Small intestine (tissue), 7 donors: ENCODE measurements at regions not wholly inside any gene's neighbourhood (a gene's known extent, or its start where the extent isn't known, plus 50 kb on each side); places are given as distances from the start of the nearest gene placed in this dataset.
"Not testable (repeated sequence)": the region's sequence is repeated elsewhere in the genome, so short reads cannot be mapped to it uniquely, and the experiment has no call there.

Source experiments
- DNase-seq, 2 donors: peaks; one replicate each; pipeline versions ENCODE4 v3.0.0 to v3.0.0-alpha.2; 2013
- FAIRE-seq: peaks from 2 replicates; lab custom pipeline; 2012; peaks lifted over from hg19 to GRCh38; lab: Jason Lieb, UNC
- H3K27ac ChIP-seq, 3 donors: one replicate each; pipeline ENCODE4 v1.5.1; 2013; ENCODE audit warnings: low read length in 2 of 3, mild to moderate bottlenecking in 2 of 3, control low read depth in 1 of 3, inconsistent platforms in 1 of 3, low read depth in 1 of 3, moderate library complexity in 1 of 3
- H3K27me3 ChIP-seq, 3 donors: one replicate each; pipeline ENCODE4 v1.6.1; 2013; ENCODE audit warnings: low read length in 3 of 3, inconsistent platforms in 1 of 3; ENCODE audit not compliant: control insufficient read depth in 3 of 3, insufficient read depth in 3 of 3
- H3K36me3 ChIP-seq, 3 donors: one replicate each; pipeline ENCODE4 v1.6.1; 2013; ENCODE audit warnings: low read length in 3 of 3, inconsistent platforms in 1 of 3, low read depth in 1 of 3, mild to moderate bottlenecking in 1 of 3, moderate library complexity in 1 of 3; ENCODE audit not compliant: control insufficient read depth in 3 of 3, insufficient read depth in 2 of 3
- H3K4me1 ChIP-seq, 3 donors: one replicate each; pipeline ENCODE4 v1.6.1; 2013; ENCODE audit warnings: low read length in 2 of 3, inconsistent platforms in 1 of 3, low read depth in 1 of 3, mild to moderate bottlenecking in 1 of 3, moderate library complexity in 1 of 3; ENCODE audit not compliant: control insufficient read depth in 3 of 3, insufficient read depth in 2 of 3
- H3K4me3 ChIP-seq, 3 donors: one replicate each; pipeline ENCODE4 v1.5.1; 2013; ENCODE audit warnings: low read length in 3 of 3, control low read depth in 1 of 3, inconsistent platforms in 1 of 3, low read depth in 1 of 3, mild to moderate bottlenecking in 1 of 3, moderate library complexity in 1 of 3
- H3K9me3 ChIP-seq, 2 donors: one replicate each; pipeline ENCODE4 v1.6.1; 2013; ENCODE audit warnings: low read depth in 1 of 2, low read length in 1 of 2; ENCODE audit not compliant: control insufficient read depth in 2 of 2, insufficient read depth in 1 of 2
- WGBS, 3 donors: extraction: QIAGEN DNeasy Blood & Tissue Kit; methylation state at CpG; one replicate each; pipeline ENCODE4 v1.1.7; 2013; 5-methylcytosine and 5-hydroxymethylcytosine counted together
- donor health status: healthy with polysubstance abuse.
- donor health status: control.
- donor health status: control.
- donor health status: Bipolar disorder and iron deficiency.
- donor health status: healthy.

- Histone ChIP-seq H3K27ac (no peak overlapping the region), H3K4me1 (no peaks in the 10 kb centered on the region), H3K4me3 (no peak overlapping the region), H3K9me3 (no peaks in the 10 kb centered on the region), H3K36me3 (no peaks in the 10 kb centered on the region), H3K27me3 (no peaks in the 10 kb centered on the region)
- no peak for DNase-seq
- no peak for FAIRE-seq
- 81 to 87% (median 85%) methylated on average over 5 of the region's 5 CpGs for WGBS, 3 donors
These were observed 225.9 kb downstream of the OXSM start for GRCh38 chr3:26015752-26016151.

- no peak for DNase-seq
- Histone ChIP-seq H3K9me3 (no peaks in the 10 kb centered on the region), H3K36me3 (no peaks in the 10 kb centered on the region), H3K4me3 (no peak overlapping the region), H3K4me1 (no peaks in the 10 kb centered on the region), H3K27me3 (no peaks in the 10 kb centered on the region), H3K27ac (no peak overlapping the region)
- FAIRE-seq: no peak
- WGBS, 3 donors: 79 to 88% (median 87%) methylated on average over 1 of the region's 1 CpG
These were observed 229.0 kb downstream of the OXSM start for GRCh38 chr3:26018889-26019288.

- DNase-seq, H3K4me1 ChIP-seq, H3K27ac ChIP-seq, FAIRE-seq, H3K27me3 ChIP-seq, H3K9me3 ChIP-seq, H3K4me3 ChIP-seq, H3K36me3 ChIP-seq: not testable (repeated sequence)
- WGBS, 3 donors: 79 to 84% (median 82%) methylated on average over 3 of the region's 3 CpGs
These were observed 234.3 kb downstream of the OXSM start for GRCh38 chr3:26024206-26024605.

- 79 to 84% (median 82%) methylated on average over 2 of the region's 2 CpGs for WGBS, 3 donors
- peaks cover 0 to 7% of the 10 kb centered on the region in 2 donors for H3K9me3 ChIP-seq
- H3K27me3 ChIP-seq: no peaks in the 10 kb centered on the region
- no peak for DNase-seq
- H3K4me3 ChIP-seq: no peak overlapping the region
- no peaks in the 10 kb centered on the region for H3K4me1 ChIP-seq
- FAIRE-seq: no peak
- H3K27ac ChIP-seq: no peak overlapping the region
- H3K36me3 ChIP-seq: no peaks in the 10 kb centered on the region
These were observed 239.4 kb downstream of the OXSM start for GRCh38 chr3:26029321-26029720.

GRCh38 chr3:26042126-26042525 lies 252.2 kb downstream of the OXSM start:
- DNase-seq, H3K27ac ChIP-seq, H3K9me3 ChIP-seq, H3K36me3 ChIP-seq, FAIRE-seq, H3K4me3 ChIP-seq, H3K4me1 ChIP-seq, H3K27me3 ChIP-seq: not testable (repeated sequence)
- WGBS, 3 donors: 80 to 88% (median 86%) methylated on average over 11 to 12 of the region's 12 CpGs

GRCh38 chr3:26049951-26050350 lies 260.1 kb downstream of the OXSM start:
- H3K27ac ChIP-seq: no peak overlapping the region
- WGBS, 3 donors: 50 to 62% (median 56%) methylated on average over 1 of the region's 1 CpG
- no peaks in the 10 kb centered on the region for H3K4me1 ChIP-seq
- H3K9me3 ChIP-seq: no peaks in the 10 kb centered on the region
- H3K4me3 ChIP-seq: no peak overlapping the region
- FAIRE-seq: no peak
- no peaks in the 10 kb centered on the region for H3K36me3 ChIP-seq
- no peak for DNase-seq
- H3K27me3 ChIP-seq: no peaks in the 10 kb centered on the region

GRCh38 chr3:26050776-26051175 lies 260.9 kb downstream of the OXSM start:
- Histone ChIP-seq H3K36me3 (no peaks in the 10 kb centered on the region), H3K27ac (no peak overlapping the region)

GRCh38 chr3:26058901-26059321 lies 269.0 kb downstream of the OXSM start:
- FAIRE-seq (no peak), DNase-seq (no peak)
- Histone ChIP-seq H3K9me3 (no peaks in the 10 kb centered on the region), H3K27ac (no peak overlapping the region), H3K4me3 (no peak overlapping the region), H3K4me1 (no peaks in the 10 kb centered on the region), H3K27me3 (no peaks in the 10 kb centered on the region), H3K36me3 (no peaks in the 10 kb centered on the region)
- 42 to 58% (median 43%) methylated on average over 4 of the region's 4 CpGs for WGBS, 3 donors

More at GRCh38 chr3:26050776-26051175, 260.9 kb downstream of the OXSM start:
- no peaks in the 10 kb centered on the region for H3K27me3 ChIP-seq
- H3K4me3 ChIP-seq: no peak overlapping the region
- DNase-seq (no peak), FAIRE-seq (no peak)
- WGBS, 3 donors: 37 to 52% (median 38%) methylated on average over 1 of the region's 1 CpG
- no peaks in the 10 kb centered on the region for H3K9me3 ChIP-seq
- H3K4me1 ChIP-seq: no peaks in the 10 kb centered on the region

- H3K27me3 ChIP-seq: no peaks in the 10 kb centered on the region
- no peak for FAIRE-seq
- no peak overlapping the region for H3K4me3 ChIP-seq
- H3K4me1 ChIP-seq: no peaks in the 10 kb centered on the region
- H3K27ac ChIP-seq: no peak overlapping the region
- no peaks in the 10 kb centered on the region for H3K9me3 ChIP-seq
- no peaks in the 10 kb centered on the region for H3K36me3 ChIP-seq
- DNase-seq: no peak
These were observed 272.1 kb downstream of the OXSM start for GRCh38 chr3:26061947-26062346.
